ENCODE measurements at regions not wholly inside any gene's neighbourhood (a gene's known extent, or its start where the extent isn't known, plus 50 kb on each side); places are given as distances from the start of the nearest gene placed in this dataset.
"Not testable (repeated sequence)": the region's sequence is repeated elsewhere in the genome, so short reads cannot be mapped to it uniquely, and the experiment has no call there.

DNA sequence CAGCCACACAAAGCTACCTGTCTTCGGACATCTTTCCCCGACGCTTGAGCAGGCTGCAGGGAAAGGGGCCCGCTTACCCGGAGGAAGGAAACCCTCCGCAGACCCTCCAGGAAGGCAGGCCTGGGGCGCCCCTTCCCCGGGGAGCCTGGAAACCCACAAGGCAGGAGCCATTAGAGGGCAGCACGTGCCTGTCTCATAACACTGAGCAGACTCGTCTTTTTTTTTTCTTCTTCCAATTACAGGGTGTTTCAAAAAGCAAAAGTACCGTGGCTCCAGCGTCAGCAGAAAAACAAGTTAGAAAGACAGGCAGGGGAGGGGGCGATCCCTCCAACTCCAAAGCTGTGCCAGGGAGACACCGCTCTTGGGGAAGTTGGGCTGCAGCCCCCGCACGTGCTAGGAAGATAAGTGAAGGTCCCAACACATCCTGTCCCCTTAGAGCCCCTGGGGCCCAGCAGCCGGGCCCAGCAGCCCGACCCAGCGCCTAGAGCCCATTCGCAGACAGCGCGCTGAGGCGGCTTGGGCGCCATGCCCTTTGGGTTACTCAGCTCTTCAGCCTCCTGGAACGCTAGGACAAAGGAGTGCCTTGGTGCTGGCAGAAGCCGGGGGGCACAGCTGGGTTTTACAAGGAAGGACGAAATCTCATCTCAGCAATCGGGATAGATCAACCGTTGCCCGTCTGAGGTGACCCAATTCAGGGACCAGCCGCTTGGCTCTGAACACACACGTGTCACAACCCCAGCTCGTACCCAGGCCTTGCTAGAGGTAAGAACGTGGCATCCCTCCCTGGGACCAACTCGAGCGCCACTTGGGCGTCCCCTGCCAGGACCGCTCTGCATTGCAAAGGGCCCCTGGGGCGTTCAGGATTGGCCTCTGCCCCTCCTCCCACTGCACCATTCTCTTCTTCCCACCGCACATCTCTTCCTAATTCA is 136.3 kb downstream of the LY86 start:
- DNase-seq (ENCODE audit: low read depth, low spot score) = peak; percentile 10

DNA sequence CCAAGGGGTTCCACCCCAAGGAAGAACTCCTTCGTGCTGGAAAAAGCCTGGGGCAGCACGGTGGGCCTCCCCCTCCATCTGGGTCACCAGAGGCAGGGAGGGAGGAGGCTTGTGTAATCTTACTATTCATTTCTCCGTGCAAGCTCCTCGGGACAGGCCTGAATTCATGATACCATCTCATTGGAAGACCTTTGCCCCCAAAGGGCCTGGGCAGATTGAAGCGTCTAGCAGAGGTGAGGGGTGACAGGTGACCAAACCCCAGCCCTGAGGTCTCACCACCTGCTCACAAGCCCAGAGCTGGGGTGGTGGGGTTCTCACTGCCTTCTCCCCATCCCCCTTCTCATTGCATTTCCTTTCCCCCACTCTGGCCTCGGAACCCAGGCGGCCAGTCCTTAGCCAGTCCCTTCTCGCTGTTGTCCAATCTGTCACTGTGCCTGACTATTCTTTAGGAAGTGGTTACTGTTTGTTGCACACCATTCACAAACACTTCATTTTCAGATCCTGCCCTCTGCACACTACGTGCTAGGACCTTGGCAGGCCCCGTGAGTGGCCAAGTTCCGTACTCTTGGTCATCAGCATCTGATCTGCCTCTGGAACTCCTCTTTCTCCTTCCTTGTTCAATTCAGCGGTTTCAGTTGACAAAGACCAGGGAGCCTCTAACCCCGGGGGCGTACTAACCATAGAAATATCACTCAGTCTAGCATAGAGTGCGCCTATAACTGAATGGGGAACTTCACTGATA is 137.1 kb downstream of the LY86 start:
- no peak for DNase-seq (ENCODE audit: low read depth, low spot score)

DNA sequence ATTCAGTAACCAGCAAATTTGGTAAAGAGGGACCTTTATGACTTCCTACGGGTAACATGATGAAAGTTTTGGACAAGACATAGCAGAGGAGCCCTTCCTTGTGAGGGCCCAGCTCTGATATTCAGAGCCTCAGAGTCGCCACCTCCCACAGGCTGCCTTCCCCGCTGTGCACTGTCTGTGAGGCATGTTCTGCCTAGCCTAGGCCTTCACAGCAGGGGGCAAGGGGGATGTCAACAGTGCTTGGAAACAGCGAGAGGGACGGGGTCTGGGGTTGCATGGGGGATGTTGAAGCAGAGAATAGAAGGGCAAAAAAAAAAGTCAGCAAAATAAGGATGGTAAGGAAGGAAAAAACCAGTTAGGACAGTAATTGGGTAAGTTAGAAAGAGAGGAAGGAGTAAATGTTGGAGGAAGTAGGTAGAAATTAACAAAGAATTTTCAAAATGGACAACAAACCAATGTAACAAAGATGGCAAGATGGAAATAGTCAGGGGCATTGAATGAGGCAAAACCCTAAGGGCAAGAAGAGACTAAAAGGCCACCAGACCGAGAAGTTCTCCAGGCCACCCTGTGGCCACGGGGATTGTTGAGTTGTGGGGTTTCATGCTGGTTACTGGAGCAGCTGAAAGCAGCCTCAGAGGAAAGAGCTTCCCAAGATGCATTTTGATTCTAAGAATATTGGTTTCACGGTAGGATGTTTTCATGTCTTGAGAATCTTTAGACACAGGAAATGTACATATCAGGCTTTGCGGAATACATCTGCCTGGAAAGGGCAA is 139.8 kb downstream of the LY86 start:
- no peak for DNase-seq (ENCODE audit: low read depth, low spot score)

DNA sequence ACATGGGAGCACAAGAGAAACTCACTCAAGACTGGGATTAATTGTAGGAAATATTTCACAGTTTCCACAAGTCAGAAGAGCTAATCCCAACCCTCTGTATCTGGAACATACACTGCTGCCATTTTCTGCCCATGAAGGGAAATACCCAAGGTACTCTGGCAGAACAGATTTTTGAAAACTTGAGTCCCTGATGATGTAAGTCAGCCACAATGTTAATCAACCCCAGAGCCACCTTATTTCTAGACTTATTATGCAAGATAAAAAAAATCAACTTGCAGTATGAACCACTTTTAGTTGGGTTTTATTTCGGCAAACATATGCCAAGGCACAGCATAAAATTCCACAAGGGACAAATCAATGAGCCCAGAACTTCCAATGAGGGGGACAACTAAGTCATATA is 141.5 kb downstream of the LY86 start:
- DNase-seq (ENCODE audit: low read depth, low spot score) = no peak

DNA sequence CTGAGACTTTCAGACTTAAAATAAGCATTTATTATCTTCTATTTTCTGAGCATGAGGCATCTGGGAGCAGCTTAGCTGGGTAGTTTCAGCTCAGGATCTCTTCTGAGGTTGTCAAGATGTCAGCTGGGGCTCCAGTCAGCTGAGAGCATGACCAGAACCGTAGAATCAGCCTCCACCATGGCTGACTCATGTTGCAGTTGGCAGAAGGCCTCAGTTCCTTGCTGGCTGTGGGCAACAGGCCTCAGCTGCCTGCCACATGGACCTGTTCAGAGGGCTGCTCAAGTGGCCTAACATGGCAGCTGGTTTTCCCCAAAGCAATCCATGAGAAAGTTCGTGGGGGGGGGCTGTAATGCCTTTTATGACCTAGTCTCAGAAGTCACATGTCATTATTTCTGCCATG is 142.3 kb downstream of the LY86 start:
- DNase-seq (ENCODE audit: low read depth, low spot score) = no peak

DNA sequence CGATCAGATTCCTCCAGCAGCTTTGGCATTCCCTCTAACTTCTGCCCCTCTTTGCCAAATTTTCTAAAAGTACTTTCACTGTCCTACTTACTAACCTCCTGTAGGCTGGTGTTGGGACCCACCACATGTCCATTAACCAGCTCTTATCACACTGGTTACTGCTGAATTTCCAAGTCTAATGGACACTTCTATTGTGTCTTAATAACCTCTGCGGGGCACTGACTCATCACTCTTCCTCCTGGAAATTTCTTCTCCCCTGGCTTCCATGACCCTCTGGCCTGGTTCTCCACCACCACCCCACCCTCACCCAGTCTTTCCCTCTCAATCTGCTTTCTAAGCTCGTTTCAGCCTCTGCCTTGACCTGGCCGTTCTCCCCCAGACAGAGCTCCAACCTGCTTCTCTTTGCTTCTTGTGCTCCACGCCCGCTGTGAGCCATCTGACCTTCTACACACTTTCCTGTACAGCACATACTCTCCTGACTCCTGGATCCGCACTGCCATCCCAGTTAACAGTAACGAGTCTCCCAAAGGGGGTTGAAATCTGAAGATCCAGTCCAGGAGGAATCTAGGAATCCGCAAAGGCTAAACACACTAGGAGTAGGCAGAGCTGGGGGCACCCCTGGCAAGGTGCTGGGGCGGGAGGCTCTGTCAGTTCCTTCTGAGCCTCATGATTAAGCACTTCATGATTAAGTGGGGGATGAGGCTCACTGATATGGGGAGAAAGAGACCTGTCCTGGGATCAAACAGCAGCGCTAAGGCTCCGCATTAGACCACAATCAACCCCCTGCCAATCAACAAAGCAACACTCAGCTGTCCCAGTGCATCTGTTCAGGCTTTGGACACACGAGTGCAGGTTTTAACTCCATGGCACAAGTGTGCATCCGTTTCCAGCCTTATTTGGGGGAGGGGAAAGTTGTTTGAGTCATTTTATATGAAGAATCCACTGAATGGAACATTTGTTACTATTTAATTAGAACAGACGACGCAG is 146.3 kb downstream of the LY86 start:
- DNase-seq (ENCODE audit: low read depth, low spot score) = no peak

DNA sequence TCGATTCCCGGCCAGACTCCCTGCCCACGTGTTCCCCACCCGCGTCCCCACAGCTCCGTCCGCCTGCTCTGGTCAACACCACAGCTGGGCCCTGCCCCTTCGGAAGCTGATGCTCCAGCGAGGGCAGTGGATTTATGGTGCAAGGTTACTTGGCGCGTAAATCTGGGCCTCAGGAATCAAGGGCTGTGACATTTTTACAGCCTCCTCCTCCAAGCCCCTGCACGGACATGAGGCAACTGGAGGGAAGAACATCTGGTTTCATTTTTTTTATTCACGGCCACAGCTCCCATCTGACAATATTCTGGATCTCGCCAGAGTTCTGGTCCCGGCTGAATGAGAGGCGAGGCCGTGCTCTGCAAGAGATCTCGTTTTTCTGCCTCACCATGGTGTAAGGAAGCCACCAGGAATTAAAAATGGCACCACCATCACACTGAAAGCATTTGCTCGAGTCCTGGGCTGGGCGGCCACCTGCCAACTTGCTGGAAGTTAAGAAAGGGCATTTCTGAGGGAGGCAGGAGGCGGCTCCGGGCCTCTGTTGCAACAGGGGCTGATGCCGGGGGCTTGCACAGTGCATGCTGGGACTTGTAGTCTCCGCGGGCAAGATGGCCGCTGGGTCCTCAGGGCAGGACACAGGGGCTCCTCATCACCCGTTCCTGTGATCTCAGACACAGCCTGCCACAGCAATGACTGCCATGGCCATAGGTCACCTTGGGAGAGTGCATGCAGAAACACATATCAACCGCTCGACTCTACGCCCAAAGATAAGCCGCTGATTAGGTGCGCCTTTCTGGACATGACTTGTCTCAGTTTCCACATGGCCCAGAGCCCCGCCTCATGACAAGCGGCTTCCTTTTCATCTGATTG is 148.5 kb downstream of the LY86 start:
- DNase-seq (ENCODE audit: low read depth, low spot score) = no peak

DNA sequence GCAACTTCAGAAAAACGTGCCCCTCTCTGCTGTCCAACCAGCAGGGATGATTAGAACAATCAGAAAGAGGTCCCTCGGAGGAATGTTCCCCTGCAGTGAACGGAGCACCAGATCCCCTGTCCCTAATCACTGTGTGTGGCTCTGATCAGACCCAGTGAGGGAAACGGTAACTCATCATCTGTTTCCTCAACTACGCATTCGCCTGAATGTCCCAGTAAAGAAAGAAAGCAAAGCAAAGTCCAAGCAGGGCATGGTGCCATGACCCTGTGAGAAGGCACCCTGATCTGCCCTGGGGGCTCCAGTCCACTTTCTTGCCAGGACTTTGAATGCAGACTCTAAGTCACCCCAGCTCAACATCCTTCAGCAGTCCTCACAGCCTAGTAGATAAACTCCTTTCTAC is 149.2 kb downstream of the LY86 start:
- no peak for DNase-seq (ENCODE audit: low read depth, low spot score)

DNA sequence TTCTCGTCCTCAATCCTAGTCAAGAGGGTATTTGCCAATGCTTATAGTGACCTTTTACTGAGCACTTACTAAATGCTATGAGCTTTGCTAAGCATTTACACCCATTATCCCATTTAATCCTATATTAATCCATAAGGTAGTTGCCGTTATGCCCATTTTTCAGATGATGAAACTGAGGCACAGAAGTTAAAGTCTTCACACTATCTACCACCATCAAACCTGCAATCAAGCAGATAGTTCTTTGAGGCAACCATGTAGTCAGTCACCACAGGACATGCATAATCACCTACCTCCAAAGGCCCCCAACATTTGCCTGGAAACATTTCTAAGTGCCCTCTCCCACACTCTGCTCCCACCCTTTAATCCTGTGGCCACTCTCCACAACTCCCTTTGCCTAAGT is 149.6 kb downstream of the LY86 start:
- DNase-seq (ENCODE audit: low read depth, low spot score) = no peak

DNA sequence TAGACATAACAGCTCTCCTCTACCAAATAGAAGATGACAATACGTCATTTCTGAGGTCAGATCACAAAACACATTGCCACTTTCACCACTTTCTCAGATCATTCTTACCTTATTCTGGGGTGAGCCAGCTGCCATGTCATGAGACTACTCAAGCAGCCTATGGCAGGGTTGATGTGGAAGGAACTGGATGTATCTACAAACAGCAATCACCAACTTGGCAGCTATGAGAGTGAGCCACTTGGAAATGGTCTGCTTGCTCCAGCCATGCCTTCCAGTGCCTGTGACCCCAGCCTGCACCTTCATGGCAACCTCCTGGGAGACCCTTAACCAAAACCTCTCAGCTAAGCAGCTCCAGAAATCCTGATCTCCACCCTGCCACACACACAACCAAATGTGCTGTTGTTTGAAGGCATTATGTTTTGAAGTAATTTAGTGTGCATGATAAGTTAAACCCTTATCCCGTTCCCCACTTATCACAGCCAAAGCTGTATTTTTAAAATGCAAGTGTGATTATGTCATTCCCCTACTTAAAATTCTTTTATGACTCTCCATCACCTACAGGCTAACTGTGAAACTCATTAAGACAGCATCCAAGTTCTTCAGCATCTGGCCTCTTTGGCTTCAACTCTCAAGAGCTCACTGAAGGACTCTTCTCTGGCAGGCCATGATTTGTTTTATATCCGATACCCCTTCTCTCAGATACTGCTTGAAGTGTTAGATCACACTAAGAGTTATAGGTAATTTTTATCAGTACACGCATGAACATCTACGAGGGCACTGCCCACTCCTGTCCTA is 150.6 kb downstream of the LY86 start:
- DNase-seq (ENCODE audit: low read depth, low spot score) = no peak

DNA sequence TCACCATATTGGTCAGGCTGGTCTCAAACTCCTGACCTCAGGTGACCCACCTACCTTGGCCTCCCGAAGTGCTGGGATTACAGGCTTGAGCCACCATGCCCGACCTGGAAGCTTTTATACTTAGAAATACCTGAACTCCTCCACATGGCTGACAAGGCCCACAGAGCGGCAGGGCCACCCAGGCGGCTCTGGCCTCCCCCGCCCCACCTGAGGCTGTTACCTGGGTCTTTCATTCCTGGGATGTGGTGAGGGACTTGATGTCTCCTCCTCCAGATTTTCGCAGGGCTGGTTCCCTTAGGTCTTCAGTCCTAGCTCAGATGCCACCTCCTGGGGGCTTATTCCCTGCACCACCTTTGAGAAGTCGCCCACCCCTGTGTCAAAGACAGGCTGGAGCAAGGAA is 152.1 kb downstream of the LY86 start:
- no peak for DNase-seq (ENCODE audit: low read depth, low spot score)

DNA sequence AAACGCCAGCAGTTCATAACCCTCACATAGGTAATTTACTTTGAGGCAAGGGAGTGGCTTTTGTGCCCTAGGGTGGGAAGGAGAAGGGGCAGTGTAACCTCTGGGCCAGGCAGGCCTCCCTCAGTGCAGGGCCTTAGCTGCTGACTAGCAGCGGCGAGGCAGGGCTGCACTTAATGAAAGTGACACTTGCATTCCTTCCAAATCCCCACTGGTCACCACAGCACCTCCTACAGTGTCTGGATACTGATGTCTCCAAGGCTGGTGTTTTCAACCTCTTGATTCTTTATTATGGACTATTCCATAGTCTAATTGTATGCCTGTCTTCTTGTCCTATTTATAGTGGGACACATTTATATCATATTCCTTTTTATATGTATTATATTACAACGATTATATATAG is 152.7 kb downstream of the LY86 start:
- no peak for DNase-seq (ENCODE audit: low read depth, low spot score)

DNA sequence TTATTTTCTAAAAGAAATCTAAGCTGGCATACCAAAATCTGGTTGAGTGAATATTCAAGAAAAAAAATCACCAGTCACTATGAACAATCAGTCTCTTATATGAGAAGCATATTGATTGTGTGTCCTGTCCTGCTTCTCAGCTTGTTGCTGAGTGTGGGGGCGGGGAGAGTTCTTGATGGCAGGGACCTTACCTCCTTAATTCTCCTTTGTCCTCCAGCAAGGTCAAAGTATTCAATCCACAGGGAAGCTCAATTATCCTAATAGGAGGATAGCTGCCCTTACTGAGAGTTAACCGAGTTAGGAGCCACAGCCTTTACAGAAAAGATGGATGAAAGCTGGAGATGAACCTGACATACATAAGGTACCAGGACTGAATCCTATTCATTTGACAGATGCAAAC is 154.0 kb downstream of the LY86 start:
- no peak for DNase-seq (ENCODE audit: low read depth, low spot score)

DNA sequence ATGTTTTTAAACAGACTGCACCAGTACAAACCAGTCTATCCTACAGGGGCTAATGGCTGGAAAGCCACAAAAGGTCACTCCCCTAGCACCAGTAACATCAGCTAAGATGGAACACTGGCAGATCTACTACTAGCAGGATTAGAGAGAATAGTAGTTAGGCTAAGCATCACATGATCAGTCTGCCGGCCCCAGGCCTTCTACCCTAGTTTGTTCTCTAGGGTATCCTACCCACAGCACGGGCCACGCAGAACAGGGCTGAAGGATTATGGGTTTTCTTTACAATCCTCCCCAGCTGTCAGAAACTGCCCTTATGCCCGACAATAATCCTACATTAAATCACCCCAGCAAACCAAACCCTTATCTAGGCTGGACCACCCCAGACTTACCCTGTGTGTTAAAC is 156.0 kb downstream of the LY86 start:
- DNase-seq (ENCODE audit: low read depth, low spot score) = no peak

DNA sequence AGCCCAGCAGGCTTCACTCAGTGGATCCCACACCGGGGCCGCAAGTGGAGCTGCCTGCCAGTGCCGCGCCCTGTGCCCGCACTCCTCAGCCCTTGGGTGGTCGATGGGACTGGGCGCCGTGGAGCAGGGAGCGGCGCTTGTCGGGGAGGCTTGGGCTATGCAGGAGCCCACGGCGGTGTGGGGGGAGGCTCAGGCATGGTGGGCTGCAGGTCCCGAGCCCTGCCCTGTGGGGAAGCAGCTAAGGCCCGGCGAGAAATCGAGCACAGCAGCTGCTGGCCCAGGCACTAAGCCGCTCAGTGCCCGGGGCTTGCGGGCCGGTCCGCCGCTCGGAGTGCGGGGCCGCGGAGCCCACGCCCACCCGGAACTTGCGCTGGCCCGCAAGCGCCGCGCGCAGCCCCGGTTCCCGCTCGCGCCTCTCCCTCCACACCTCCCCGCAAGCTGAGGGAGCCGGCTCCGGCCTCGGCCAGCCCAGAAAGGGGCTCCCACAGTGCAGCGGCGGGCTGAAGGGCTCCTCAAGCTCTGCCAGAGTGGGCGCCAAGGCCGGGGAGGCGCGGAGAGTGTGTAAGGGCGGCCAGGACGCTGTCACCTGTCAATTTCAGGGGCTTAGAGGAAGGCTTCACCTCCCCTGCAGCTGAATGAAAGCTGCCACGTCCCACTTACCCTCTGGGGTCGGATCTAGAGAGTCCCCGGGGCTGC is 157.3 kb downstream of the LY86 start:
- DNase-seq (ENCODE audit: low read depth, low spot score) = not testable (repeated sequence)

DNA sequence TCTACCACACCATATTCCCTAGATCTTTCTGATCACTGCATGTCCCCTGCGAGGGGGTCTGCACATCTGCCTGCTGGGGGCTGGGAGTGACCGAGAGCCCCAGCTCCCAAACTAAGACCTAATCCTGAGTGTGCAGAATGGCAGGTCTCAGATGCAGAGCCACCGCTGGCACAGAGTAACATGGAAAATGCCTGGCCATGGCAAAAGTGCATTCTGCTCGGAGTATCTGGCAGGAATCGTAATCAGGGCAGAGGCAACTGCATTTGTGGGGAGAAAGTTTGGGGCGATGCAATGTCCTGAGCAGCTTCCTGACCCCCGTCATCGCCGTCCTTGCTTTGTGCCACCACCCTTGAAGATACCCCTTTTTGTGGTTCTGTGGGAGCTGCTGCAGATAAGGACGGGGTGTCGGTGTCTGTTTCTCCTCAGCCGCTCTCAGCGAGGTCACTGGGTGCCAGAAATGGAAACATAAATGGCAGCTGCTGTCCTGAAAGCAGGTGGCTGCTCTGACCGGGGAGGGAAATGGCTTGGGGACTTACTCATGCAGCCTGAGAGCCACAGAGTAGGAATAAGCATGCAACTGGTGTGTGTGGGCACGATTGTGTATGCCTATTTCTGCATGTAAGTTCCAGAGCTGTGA is 157.9 kb downstream of the LY86 start:
- DNase-seq (ENCODE audit: low read depth, low spot score) = no peak

DNA sequence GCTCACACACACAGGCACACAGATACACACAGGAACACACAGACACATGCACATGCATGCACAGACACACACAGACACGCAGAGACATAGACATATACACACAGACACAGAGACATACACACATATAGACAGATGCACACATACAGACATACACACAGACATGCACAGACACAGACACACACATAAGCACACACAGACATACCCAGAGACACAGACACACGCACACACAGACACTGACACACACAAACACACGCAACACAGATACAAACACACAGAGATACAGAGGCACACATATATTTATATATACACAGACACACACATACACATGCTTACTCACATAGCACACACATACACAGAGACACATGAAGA is 158.4 kb downstream of the LY86 start:
- no peak for DNase-seq (ENCODE audit: low read depth, low spot score)

DNA sequence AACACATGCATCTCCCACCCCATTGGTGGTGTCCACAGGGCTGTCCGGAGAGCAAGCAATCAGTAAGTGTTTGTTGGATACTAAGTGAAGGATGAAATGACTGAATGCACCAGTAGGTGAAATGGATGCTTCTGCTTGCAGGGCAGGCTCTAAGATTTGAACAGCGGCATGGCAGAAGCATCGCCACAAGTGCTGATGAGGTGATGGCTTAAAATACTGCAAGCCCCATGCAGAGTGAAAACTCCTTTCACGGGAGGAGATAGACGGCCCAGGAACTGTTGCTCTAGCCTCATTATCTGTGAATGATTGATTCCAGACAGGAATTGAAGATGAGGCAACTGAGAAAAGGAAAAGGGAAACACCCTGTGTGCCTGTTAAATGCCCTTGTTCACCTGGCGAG is 158.9 kb downstream of the LY86 start:
- DNase-seq (ENCODE audit: low read depth, low spot score) = no peak
